HCT116 (cell line): ENCODE measurements at regions not wholly inside any gene's neighbourhood (a gene's known extent, or its start where the extent isn't known, plus 50 kb on each side); places are given as distances from the start of the nearest gene placed in this dataset.

ENCODE experiments used
- ATAC-seq: fragments of 200-7000 bp; cut with Tn5 transposase; 2 replicates; pipeline ENCODE4 v1.9.1; 2020; ENCODE audit warnings: mild to moderate bottlenecking, moderate library complexity
- BruUV-seq: library from RNA; stranded (reverse); fragments of 400-500 nt; replicated peaks from 2 replicates; lab custom pipeline; 2021; lab: Mats Ljungman, UMichigan
- CTCF ChIA-PET: fragments of 300-600 bp; sonication (Branson Sonifier 250); formaldehyde crosslinking; loops from one replicate; lab custom pipeline; 2021; ENCODE audit warnings: antibody characterized with exemption; lab: Charles Lee
- POLR2A ChIA-PET: fragments of 300-600, 350-600 bp; sonication (Branson Sonifier 250); formaldehyde crosslinking; loops from one replicate; lab custom pipeline; 2021; ENCODE audit warnings: antibody characterized with exemption; lab: Charles Lee
- RAD21 ChIA-PET, 2 experiments: fragments of 300-600 bp; sonication (Branson Sonifier 250); formaldehyde crosslinking; loops; one replicate each; lab custom pipeline; 2023; ENCODE audit warnings: low total read pairs in 2 of 2; ENCODE audit not compliant: uncharacterized antibody in 2 of 2, unreplicated experiment in 2 of 2, low non-redundant PET in 1 of 2; lab: Charles Lee
- DNase-seq: peaks from one replicate; pipeline ENCODE4 v3.0.0-alpha.2; 2010; ENCODE audit warnings: low read depth, low spot score
- H2AFZ ChIP-seq: fragments of 200-600 bp; shearing (Covaris generic), sonication (generic); 2 replicates; pipeline ENCODE4 v1.6.1; 2017; ENCODE audit warnings: low read depth, mixed run types, mixed read lengths, antibody characterized with exemption, low read length; ENCODE audit not compliant: poor library complexity, severe bottlenecking
- H3K27ac ChIP-seq: 2 replicates; pipeline ENCODE4 v1.5.1; 2012; ENCODE audit warnings: low read depth, low read length
- H3K27me3 ChIP-seq: fragments of 200-600 bp; sonication (generic); 2 replicates; pipeline ENCODE4 v1.6.1; 2016; ENCODE audit warnings: mixed run types, low read length, mixed read lengths; ENCODE audit not compliant: insufficient read depth
- H3K36me3 ChIP-seq, 2 experiments: fragments of 200-500 bp in 1 of 2; fragments of 200-600 bp in 1 of 2; sonication (Bioruptor generic) in 1 of 2; sonication (generic) in 1 of 2; 2 replicates each; pipeline versions ENCODE4 v1.5.1 to v1.6.1; 2014 to 2016; ENCODE audit warnings: low read length in 2 of 2, inconsistent platforms in 1 of 2, mixed read lengths in 1 of 2, mixed run types in 1 of 2; ENCODE audit not compliant: insufficient read depth in 2 of 2, control insufficient read depth in 1 of 2
- H3K4me1 ChIP-seq, 2 experiments: fragments of 200-600 bp in 1 of 2; sonication (generic) in 1 of 2; 2 replicates each; pipeline versions ENCODE4 v1.5.1 to v1.6.1; 2012 to 2017; ENCODE audit warnings: low read length in 2 of 2, inconsistent platforms in 1 of 2, mild to moderate bottlenecking in 1 of 2, mixed read lengths in 1 of 2, mixed run types in 1 of 2, moderate library complexity in 1 of 2; ENCODE audit not compliant: insufficient read depth in 2 of 2, control insufficient read depth in 1 of 2
- H3K4me2 ChIP-seq: fragments of 200-600 bp; sonication (generic); 2 replicates; pipeline ENCODE4 v1.6.1; 2017; ENCODE audit warnings: mixed run types, low read length, mixed read lengths
- H3K4me3 ChIP-seq, 2 experiments: fragments of 200-600 bp in 1 of 2; sonication (generic) in 1 of 2; replicated peaks in 1 of 2; 2 replicates each; pipeline ENCODE4 v1.5.1; 2011 to 2016; ENCODE audit warnings: low read length in 2 of 2, control low read depth in 1 of 2, low read depth in 1 of 2, mild to moderate bottlenecking in 1 of 2, mixed read lengths in 1 of 2, mixed run types in 1 of 2
- H3K79me2 ChIP-seq: fragments of 200-600 bp; sonication (generic); 2 replicates; pipeline ENCODE4 v1.6.1; 2017; ENCODE audit warnings: mild to moderate bottlenecking, mixed run types, low read length, moderate library complexity, mixed read lengths; ENCODE audit not compliant: insufficient read depth
- H3K9ac ChIP-seq: fragments of 200-600 bp; sonication (generic); 2 replicates; pipeline ENCODE4 v1.6.1; 2016; ENCODE audit warnings: low read length, mixed read lengths
- H3K9me2 ChIP-seq: fragments of 200-600 bp; sonication (generic), shearing (Covaris generic); 2 replicates; pipeline ENCODE4 v1.6.1; 2017; ENCODE audit warnings: mixed run types, mild to moderate bottlenecking, moderate library complexity; ENCODE audit not compliant: insufficient read depth
- H3K9me3 ChIP-seq, 2 experiments: fragments of 200-500 bp in 1 of 2; fragments of 200-600 bp in 1 of 2; sonication (Bioruptor generic) in 1 of 2; sonication (generic) in 1 of 2; 2 replicates each; pipeline ENCODE4 v1.6.1; 2014 to 2017; ENCODE audit warnings: low read length in 2 of 2, mixed read lengths in 2 of 2, inconsistent platforms in 1 of 2, low read depth in 1 of 2, mild to moderate bottlenecking in 1 of 2, mixed run types in 1 of 2, moderate library complexity in 1 of 2; ENCODE audit not compliant: control insufficient read depth in 1 of 2, insufficient read depth in 1 of 2
- H4K20me1 ChIP-seq: fragments of 200-600 bp; sonication (generic), shearing (Covaris generic); 2 replicates; pipeline ENCODE4 v1.6.1; 2017; ENCODE audit warnings: mixed run types, mild to moderate bottlenecking, moderate library complexity; ENCODE audit not compliant: insufficient read depth
- CBX3 ChIP-seq: IDR thresholded peaks from 2 replicates; pipeline ENCODE4 v1.6.1; 2012; ENCODE audit warnings: low read depth
- CEBPB ChIP-seq: IDR thresholded peaks from 2 replicates; pipeline ENCODE4 v1.6.1; 2012; ENCODE audit warnings: low read depth
- ELF1 ChIP-seq: IDR thresholded peaks from 2 replicates; pipeline ENCODE4 v1.6.1; 2012; ENCODE audit warnings: low read depth, borderline replicate concordance
- EZH2 ChIP-seq: fragments of 200-600 bp; sonication (generic); IDR thresholded peaks from 2 replicates; pipeline ENCODE4 v1.6.1; 2017; ENCODE audit warnings: antibody characterized with exemption, mixed run types
- EZH2phosphoT487 ChIP-seq: fragments of 200-600 bp; IDR thresholded peaks from 2 replicates; pipeline ENCODE4 v1.6.1; 2018; ENCODE audit warnings: antibody characterized with exemption, borderline replicate concordance
- FOSL1 ChIP-seq: IDR thresholded peaks from 2 replicates; pipeline ENCODE4 v1.6.1; 2012; ENCODE audit warnings: low read depth
- POLR2AphosphoS5 ChIP-seq: IDR thresholded peaks from 2 replicates; pipeline ENCODE4 v1.6.1; 2011; ENCODE audit warnings: mild to moderate bottlenecking, low read depth, low read length, moderate library complexity
- SIN3A ChIP-seq: IDR thresholded peaks from 2 replicates; pipeline ENCODE4 v1.6.1; 2012; ENCODE audit warnings: low read depth
- SRF ChIP-seq: IDR thresholded peaks from 2 replicates; pipeline ENCODE4 v1.6.1; 2012; ENCODE audit warnings: low read depth
- TCF7L2 ChIP-seq: IDR thresholded peaks from 2 replicates; pipeline ENCODE4 v1.7.0; 2011; ENCODE audit warnings: borderline replicate concordance, inconsistent platforms; ENCODE audit not compliant: insufficient read depth, insufficient read length; ENCODE audit errors: extremely low read depth
- ZFX ChIP-seq: fragments of 450-650 bp; IDR thresholded peaks from 2 replicates; pipeline ENCODE4 v1.6.1; 2017
- ZNF274 ChIP-seq: fragments of 200-500 bp; sonication (Bioruptor generic); IDR thresholded peaks from 2 replicates; pipeline ENCODE4 v1.6.1; 2014; ENCODE audit warnings: mild to moderate bottlenecking, low read depth, low read length, inconsistent platforms
- intact Hi-C: fragments of 100-400 bp; cut with micrococcal nuclease; formaldehyde crosslinking; loops from 2 replicates; pipeline ENCODE4 v1.10.0; 2022
- TF ChIP-seq, protein P1 (sequence below): IDR thresholded peaks from 2 replicates; pipeline ENCODE4 v1.6.1; 2012; ENCODE audit warnings: low read depth
- TF ChIP-seq, protein P2 (sequence below): IDR thresholded peaks from 2 replicates; pipeline ENCODE4 v1.6.1; 2011; ENCODE audit warnings: mild to moderate bottlenecking, low read length, moderate library complexity; ENCODE audit not compliant: insufficient replicate concordance; ENCODE audit errors: extremely low read depth

DNA sequence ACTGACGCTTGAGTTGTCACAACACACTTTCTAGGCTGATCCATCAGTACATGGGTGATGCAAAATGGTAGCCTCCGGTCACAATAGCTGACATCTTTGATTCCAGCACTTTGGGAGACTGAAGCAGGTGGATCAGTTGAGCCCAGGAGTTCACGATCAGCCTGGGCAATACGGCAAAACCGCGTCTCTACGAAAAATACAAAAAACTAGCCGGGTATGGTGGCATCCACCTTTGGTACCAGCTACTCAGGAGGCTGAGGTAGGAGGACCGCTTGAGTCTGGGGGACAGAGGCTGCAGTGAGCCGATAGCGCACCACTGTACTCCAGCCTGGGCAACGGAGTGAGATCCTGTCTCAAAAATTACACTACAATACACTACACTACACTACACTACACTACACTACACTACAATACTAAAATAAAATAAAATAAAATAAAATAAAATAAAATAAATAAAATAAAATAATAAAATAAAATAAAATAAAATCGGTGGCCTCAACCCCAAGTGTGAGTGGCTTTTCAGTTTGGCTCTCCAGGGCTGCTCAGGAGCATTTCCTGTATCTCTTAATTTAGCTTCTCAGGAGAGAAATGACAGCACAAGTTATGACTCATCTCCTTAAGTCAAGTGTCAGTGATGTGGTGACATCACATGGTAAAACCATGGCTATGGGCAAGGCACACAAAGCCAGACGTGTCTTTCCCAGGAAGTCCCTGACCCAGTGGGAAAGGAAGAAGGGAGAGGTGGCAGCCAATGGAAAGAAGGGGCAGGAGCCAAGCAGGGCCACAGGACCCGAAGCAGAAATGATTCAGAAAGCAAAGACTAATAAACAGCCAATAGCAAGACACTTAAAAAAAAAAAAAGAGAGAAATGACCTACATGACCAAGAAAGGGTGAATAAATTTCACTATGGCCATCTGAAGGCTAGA is 75.3 kb upstream of the TBC1D3K start (continued):
- no peak for TF ChIP-seq ZNF274
- no peak for TF ChIP-seq SIN3A
- no peak for TF ChIP-seq ZFX
- TF ChIP-seq TCF7L2 = no peak
- TF ChIP-seq, protein P1, sequence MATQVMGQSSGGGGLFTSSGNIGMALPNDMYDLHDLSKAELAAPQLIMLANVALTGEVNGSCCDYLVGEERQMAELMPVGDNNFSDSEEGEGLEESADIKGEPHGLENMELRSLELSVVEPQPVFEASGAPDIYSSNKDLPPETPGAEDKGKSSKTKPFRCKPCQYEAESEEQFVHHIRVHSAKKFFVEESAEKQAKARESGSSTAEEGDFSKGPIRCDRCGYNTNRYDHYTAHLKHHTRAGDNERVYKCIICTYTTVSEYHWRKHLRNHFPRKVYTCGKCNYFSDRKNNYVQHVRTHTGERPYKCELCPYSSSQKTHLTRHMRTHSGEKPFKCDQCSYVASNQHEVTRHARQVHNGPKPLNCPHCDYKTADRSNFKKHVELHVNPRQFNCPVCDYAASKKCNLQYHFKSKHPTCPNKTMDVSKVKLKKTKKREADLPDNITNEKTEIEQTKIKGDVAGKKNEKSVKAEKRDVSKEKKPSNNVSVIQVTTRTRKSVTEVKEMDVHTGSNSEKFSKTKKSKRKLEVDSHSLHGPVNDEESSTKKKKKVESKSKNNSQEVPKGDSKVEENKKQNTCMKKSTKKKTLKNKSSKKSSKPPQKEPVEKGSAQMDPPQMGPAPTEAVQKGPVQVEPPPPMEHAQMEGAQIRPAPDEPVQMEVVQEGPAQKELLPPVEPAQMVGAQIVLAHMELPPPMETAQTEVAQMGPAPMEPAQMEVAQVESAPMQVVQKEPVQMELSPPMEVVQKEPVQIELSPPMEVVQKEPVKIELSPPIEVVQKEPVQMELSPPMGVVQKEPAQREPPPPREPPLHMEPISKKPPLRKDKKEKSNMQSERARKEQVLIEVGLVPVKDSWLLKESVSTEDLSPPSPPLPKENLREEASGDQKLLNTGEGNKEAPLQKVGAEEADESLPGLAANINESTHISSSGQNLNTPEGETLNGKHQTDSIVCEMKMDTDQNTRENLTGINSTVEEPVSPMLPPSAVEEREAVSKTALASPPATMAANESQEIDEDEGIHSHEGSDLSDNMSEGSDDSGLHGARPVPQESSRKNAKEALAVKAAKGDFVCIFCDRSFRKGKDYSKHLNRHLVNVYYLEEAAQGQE = no peak
- no peak for TF ChIP-seq EZH2phosphoT487
- peak; percentile 42; the same call in 1 of the 2 replicates for TF ChIP-seq ELF1
- TF ChIP-seq CBX3 = peak; percentile 17; the same call in 1 of the 2 replicates

DNA sequence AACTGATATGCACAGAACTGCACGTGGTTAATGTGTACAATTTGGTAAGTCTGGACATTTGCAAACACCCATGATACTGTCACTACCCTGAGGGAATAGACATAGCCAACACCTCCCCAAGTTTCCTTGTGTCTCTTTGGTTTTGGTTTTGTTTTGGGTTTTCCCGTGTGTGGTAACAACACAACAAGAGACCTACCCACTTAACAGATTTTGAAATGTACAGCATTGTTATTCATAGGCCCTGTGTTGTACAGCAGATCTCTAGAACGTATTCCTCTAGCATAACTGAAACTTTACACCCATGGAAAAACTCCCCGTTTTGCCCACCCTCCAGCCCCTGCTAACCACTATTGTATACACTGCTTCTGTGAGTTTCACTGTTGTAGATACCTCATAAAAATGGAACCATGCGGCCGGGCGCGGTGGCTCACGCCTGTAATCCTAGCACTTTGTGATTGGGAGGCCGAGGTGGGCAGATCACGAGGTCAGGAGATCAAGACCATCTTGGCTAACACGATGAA is 76.3 kb upstream of the TBC1D3K start:
- Histone ChIP-seq H3K27me3 (no peaks in the 10 kb centered on the region), H3K4me1 (peaks cover 0 to 18% of the 10 kb centered on the region in 2 experiments; a peak in 1 of 4 replicates), H3K9me3 (no peaks in the 10 kb centered on the region), H3K36me3 (no peaks in the 10 kb centered on the region), H3K9me2 (no peaks in the 10 kb centered on the region), H2AFZ (no peak overlapping the region), H3K4me3 (no peak overlapping the region), H4K20me1 (no peaks in the 10 kb centered on the region), H3K9ac (no peak overlapping the region), H3K27ac (no peak overlapping the region), H3K79me2 (no peaks in the 10 kb centered on the region), H3K4me2 (no peak overlapping the region)
- ATAC-seq = no peak
- no TSS peak for BruUV-seq
- DNase-seq = no peak
- intact Hi-C loops = no loop called here
- CTCF ChIA-PET = no interaction called here
- RAD21 ChIA-PET = no interaction called here
- POLR2A ChIA-PET = no interaction called here
- TF ChIP-seq, protein P2, sequence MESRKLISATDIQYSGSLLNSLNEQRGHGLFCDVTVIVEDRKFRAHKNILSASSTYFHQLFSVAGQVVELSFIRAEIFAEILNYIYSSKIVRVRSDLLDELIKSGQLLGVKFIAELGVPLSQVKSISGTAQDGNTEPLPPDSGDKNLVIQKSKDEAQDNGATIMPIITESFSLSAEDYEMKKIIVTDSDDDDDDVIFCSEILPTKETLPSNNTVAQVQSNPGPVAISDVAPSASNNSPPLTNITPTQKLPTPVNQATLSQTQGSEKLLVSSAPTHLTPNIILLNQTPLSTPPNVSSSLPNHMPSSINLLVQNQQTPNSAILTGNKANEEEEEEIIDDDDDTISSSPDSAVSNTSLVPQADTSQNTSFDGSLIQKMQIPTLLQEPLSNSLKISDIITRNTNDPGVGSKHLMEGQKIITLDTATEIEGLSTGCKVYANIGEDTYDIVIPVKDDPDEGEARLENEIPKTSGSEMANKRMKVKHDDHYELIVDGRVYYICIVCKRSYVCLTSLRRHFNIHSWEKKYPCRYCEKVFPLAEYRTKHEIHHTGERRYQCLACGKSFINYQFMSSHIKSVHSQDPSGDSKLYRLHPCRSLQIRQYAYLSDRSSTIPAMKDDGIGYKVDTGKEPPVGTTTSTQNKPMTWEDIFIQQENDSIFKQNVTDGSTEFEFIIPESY = no peak
- TF ChIP-seq ELF1 = no peak
- TF ChIP-seq SRF = no peak
- no peak for TF ChIP-seq EZH2
- no peak for TF ChIP-seq POLR2AphosphoS5
- TF ChIP-seq, protein P1 = no peak
- TF ChIP-seq CEBPB = no peak
- no peak for TF ChIP-seq TCF7L2
- no peak for TF ChIP-seq FOSL1
